ENCODE measurements at regions not wholly inside any gene's neighbourhood (a gene's known extent, or its start where the extent isn't known, plus 50 kb on each side); places are given as distances from the start of the nearest gene placed in this dataset.

GRCh38 chr4:91984466-91984865 lies 319.3 kb upstream of the GRID2 start:
- Histone ChIP-seq H3K4me3 (no peak overlapping the region), H3K36me3 (no peaks in the 10 kb centered on the region), H3K4me1 (no peaks in the 10 kb centered on the region), H3K27ac (no peak overlapping the region), H3K9me3 (no peaks in the 10 kb centered on the region), H3K27me3 (no peaks in the 10 kb centered on the region)
- DNase-seq (no peak), ATAC-seq (no peak)
- 81 to 90% (median 83%) methylated on average over 5 of the region's 5 CpGs for WGBS, 4 donors
- no peak for TF ChIP-seq CTCF (IDR thresholded peaks at IDR 0.05)
- TF ChIP-seq POLR2A (IDR thresholded peaks at IDR 0.05): no peak
- intact Hi-C loops (cut with DNase I): no loop called here

GRCh38 chr4:91989914-91990313 lies 313.9 kb upstream of the GRID2 start:
- TF ChIP-seq CTCF (IDR thresholded peaks at IDR 0.05) (no peak), POLR2A (IDR thresholded peaks at IDR 0.05) (no peak)
- no peaks in the 10 kb centered on the region for H3K4me1 ChIP-seq
- no peaks in the 10 kb centered on the region for H3K36me3 ChIP-seq

DNA sequence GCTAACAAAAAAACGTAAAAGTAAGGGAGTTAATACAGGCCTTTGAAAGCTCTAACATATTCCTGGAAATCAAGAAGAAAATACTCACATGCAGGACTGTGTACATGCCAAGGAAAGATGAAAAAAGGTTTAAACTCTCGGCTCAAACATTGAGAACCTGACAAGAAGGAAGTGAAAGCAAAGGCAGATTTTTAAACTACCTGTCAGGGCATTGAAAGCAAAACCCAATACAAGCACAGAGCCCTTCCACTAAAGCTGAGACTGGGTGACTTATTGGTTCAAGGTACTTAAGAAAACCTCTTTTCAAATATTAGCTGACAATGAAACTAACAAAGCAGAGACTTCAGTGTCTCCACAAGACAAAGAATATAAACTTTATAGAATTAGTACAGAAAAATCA lies 313.0 kb upstream of the GRID2 start:
- Histone ChIP-seq H3K27ac (no peak overlapping the region), H3K36me3 (no peaks in the 10 kb centered on the region), H3K27me3 (no peaks in the 10 kb centered on the region), H3K4me1 (no peaks in the 10 kb centered on the region), H3K9me3 (no peaks in the 10 kb centered on the region), H3K4me3 (no peak overlapping the region)
- no peak for TF ChIP-seq POLR2A (IDR thresholded peaks at IDR 0.05)
- ATAC-seq (no peak), DNase-seq (no peak)
- intact Hi-C loops (cut with DNase I): no loop called here
- 59 to 71% (median 67%) methylated on average over 2 of the region's 2 CpGs for WGBS, 4 donors

More at GRCh38 chr4:91989914-91990313, 313.9 kb upstream of the GRID2 start:
- no peak overlapping the region for H3K4me3 ChIP-seq
- no peak for ATAC-seq
- no peaks in the 10 kb centered on the region for H3K27me3 ChIP-seq
- WGBS, 4 donors: 47 to 61% (median 52%) methylated on average over 2 of the region's 2 CpGs
- DNase-seq: no peak
- no peak overlapping the region for H3K27ac ChIP-seq
- intact Hi-C loops (cut with DNase I): no loop called here
- H3K9me3 ChIP-seq: no peaks in the 10 kb centered on the region

- intact Hi-C loops (cut with DNase I): no loop called here
- Histone ChIP-seq H3K27ac (no peak overlapping the region), H3K4me1 (no peaks in the 10 kb centered on the region), H3K9me3 (no peaks in the 10 kb centered on the region), H3K36me3 (no peaks in the 10 kb centered on the region), H3K4me3 (no peak overlapping the region), H3K27me3 (no peaks in the 10 kb centered on the region)
- ATAC-seq: no peak
- WGBS, 4 donors: 75 to 84% (median 79%) methylated on average over 2 of the region's 2 CpGs
- no peak for DNase-seq
- no peak for TF ChIP-seq CTCF (IDR thresholded peaks at IDR 0.05)
- no peak for TF ChIP-seq POLR2A (IDR thresholded peaks at IDR 0.05)
Observed at GRCh38 chr4:91997045-91997444, 306.7 kb upstream of the GRID2 start.

All from heart left ventricle (tissue), 16 donors.